Lower leg skin (tissue), 4 donors: ENCODE measurements at regions not wholly inside any gene's neighbourhood (a gene's known extent, or its start where the extent isn't known, plus 50 kb on each side); places are given as distances from the start of the nearest gene placed in this dataset.
"Not testable (repeated sequence)": the region's sequence is repeated elsewhere in the genome, so short reads cannot be mapped to it uniquely, and the experiment has no call there.

Experiments used
- DNase-seq, 2 donors: peaks; one replicate each; pipeline ENCODE4 v3.0.0-alpha.2; 2019; ENCODE audit warnings: low spot score in 2 of 2
- H3K4me3 ChIP-seq: fragments of 200-600 bp; sonication (generic); 2 replicates; pipeline ENCODE4 v1.5.1; 2017; ENCODE audit warnings: mild to moderate bottlenecking, low read depth; ENCODE audit not compliant: poor library complexity, severe bottlenecking
- POLR2A ChIP-seq, 2 donors: fragments of 450-650 bp; IDR thresholded peaks; one replicate each; pipeline ENCODE4 v1.6.1; 2016 to 2017; ENCODE audit warnings: antibody characterized with exemption in 2 of 2, mild to moderate bottlenecking in 1 of 2, moderate library complexity in 1 of 2
- WGBS, 2 donors: methylation state at CpG; one replicate each; pipeline ENCODE4 v1.1.5; 2018; 5-methylcytosine and 5-hydroxymethylcytosine counted together
- intact Hi-C: fragments of 100-400 bp; cut with DNase I; formaldehyde crosslinking; loops from one replicate; pipeline ENCODE4 v1.15.0; 2023; ENCODE audit warnings: low total_unique reads
- TF ChIP-seq, protein P1 (sequence below), 3 donors: fragments of 450-650 bp; IDR thresholded peaks; one replicate each; pipeline ENCODE4 v1.5.1; 2016; ENCODE audit warnings: antibody characterized with exemption in 3 of 3, mild to moderate bottlenecking in 3 of 3, moderate library complexity in 2 of 3

DNA sequence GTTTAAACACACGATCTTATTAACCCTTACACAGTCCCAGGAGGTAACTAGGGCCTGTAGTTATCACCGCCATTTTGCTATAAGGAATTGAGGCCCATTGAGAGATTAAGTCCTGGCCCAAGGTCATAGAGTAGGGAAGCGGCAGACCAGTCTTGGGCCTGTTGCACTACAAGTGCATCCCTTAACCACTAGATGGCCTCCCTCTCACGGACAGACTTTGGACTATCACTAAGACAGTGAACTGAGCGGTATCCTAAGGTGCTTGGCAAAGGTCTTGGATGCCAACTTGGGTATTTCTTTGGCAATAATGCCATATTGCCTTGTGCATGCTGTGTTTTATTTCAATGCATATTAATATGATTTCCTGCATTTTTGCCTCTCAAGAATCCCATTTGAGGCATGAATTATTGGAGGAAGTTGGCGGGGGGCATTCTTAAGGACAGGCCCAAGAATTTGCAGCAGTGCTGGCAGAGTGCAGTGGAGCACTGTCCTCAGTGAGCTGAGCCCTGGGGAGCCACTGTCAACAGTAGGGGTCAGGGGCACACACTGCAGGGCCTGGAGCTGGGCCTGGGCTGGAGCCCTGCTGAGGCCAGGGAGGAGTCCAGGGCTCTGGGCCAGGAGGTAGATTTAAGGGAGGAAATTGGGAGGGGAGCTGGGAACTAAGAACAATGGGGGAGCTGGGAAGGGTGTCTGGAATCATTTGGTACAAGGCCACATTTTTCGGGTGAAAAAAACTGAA is 147.4 kb downstream of the SMIM20 start:
- intact Hi-C loops: no loop called here
- peak in 1 of 2 donors; percentile 70 for DNase-seq
- TF ChIP-seq, protein P1, sequence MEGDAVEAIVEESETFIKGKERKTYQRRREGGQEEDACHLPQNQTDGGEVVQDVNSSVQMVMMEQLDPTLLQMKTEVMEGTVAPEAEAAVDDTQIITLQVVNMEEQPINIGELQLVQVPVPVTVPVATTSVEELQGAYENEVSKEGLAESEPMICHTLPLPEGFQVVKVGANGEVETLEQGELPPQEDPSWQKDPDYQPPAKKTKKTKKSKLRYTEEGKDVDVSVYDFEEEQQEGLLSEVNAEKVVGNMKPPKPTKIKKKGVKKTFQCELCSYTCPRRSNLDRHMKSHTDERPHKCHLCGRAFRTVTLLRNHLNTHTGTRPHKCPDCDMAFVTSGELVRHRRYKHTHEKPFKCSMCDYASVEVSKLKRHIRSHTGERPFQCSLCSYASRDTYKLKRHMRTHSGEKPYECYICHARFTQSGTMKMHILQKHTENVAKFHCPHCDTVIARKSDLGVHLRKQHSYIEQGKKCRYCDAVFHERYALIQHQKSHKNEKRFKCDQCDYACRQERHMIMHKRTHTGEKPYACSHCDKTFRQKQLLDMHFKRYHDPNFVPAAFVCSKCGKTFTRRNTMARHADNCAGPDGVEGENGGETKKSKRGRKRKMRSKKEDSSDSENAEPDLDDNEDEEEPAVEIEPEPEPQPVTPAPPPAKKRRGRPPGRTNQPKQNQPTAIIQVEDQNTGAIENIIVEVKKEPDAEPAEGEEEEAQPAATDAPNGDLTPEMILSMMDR (IDR thresholded peaks at IDR 0.05): no peak
- no peak for TF ChIP-seq POLR2A (IDR thresholded peaks at IDR 0.05)
- H3K4me3 ChIP-seq: no peak overlapping the region
- WGBS, 2 donors: 81 to 86% methylated on average over 7 of the region's 7 CpGs

DNA sequence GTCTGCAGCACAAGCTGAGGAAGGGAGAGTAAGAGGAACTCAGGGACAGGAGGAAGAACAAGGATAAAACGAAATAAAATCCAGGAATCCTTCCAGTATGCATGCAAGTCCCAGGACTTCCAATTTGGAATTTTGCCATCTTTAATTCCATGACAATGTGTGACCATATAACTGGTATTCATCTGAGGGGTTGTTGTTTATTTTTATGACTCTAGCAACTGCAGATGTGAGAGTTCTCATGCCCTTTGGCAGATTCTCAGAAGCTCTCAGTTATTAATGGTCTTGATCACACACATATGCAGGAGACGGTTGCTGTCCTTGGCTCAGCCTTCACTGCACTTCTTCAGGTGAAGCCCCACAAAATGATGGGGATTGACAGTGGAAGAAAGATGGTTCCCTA is 148.2 kb downstream of the SMIM20 start:
- intact Hi-C loops: no loop called here
- WGBS, 2 donors: 42 to 45% methylated on average over 2 of the region's 2 CpGs
- H3K4me3 ChIP-seq: no peak overlapping the region
- no peak for TF ChIP-seq POLR2A (IDR thresholded peaks at IDR 0.05)
- TF ChIP-seq, protein P1 (IDR thresholded peaks at IDR 0.05): no peak
- no peak for DNase-seq

- whole genome bisulfite sequencing, 2 donors: 95 to 97% methylated on average over 15 to 30 of the region's 34 CpGs
- H3K4me3 ChIP-seq, intact Hi-C loops: not testable (repeated sequence)
- peak in 1 of 2 donors; percentile 56 for DNase-seq
Measured at GRCh38 chr4:26064009-26064408, 150.0 kb downstream of the SMIM20 start.

GRCh38 chr4:26065833-26066232 is 151.8 kb downstream of the SMIM20 start:
- intact Hi-C loops: no loop called here

DNA sequence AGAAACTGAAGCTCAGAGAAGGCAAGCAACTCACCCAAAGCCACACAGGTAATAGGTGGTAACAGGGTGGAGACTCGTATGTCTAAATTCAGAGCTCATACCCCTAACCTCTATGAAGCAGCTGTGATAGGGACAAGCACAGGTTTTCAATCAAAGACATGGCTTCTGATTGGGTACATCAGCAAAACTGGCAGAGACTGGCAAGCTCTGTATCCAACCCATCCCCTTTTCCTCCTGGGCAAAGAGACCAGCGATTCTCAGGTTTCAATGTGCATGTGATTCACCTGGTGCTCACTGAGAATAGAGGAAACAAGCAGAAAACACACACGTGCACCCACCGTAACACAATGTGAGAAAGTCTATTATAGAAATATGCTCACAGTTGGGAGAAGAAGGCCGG is 153.0 kb downstream of the SMIM20 start:
- no peak for DNase-seq
- TF ChIP-seq, protein P1 (IDR thresholded peaks at IDR 0.05): no peak
- TF ChIP-seq POLR2A (IDR thresholded peaks at IDR 0.05): no peak
- intact Hi-C loops: no loop called here
- WGBS, 2 donors: 86% methylated on average over 5 of the region's 5 CpGs
- no peak overlapping the region for H3K4me3 ChIP-seq

More at GRCh38 chr4:26065833-26066232, 151.8 kb downstream of the SMIM20 start:
- no peak for TF ChIP-seq POLR2A (IDR thresholded peaks at IDR 0.05)
- TF ChIP-seq, protein P1 (IDR thresholded peaks at IDR 0.05): no peak
- H3K4me3 ChIP-seq: no peak overlapping the region
- WGBS, 2 donors: 88 to 91% methylated on average over 7 of the region's 7 CpGs
- DNase-seq: no peak

GRCh38 chr4:26069218-26069617 is 155.2 kb downstream of the SMIM20 start:
- intact Hi-C loops: no loop called here
- DNase-seq: no peak
- no peak for TF ChIP-seq POLR2A (IDR thresholded peaks at IDR 0.05)
- TF ChIP-seq, protein P1 (IDR thresholded peaks at IDR 0.05): no peak
- 58 to 68% methylated on average over 4 of the region's 4 CpGs for WGBS, 2 donors
- no peak overlapping the region for H3K4me3 ChIP-seq
